Kidney epithelial cell (primary cell): ENCODE measurements at regions not wholly inside any gene's neighbourhood (a gene's known extent, or its start where the extent isn't known, plus 50 kb on each side); places are given as distances from the start of the nearest gene placed in this dataset.

Experiments used
- DNase-seq: peaks from one replicate; pipeline ENCODE4 v3.0.0-alpha.2; 2010; ENCODE audit warnings: low read depth
- H3K27me3 ChIP-seq: 2 replicates; pipeline ENCODE4 v1.6.0; 2011; ENCODE audit warnings: low read length; ENCODE audit not compliant: control insufficient read depth, insufficient read depth
- H3K36me3 ChIP-seq: 2 replicates; pipeline ENCODE4 v1.5.1; 2011; ENCODE audit warnings: low read length; ENCODE audit not compliant: control insufficient read depth, insufficient read depth
- H3K4me3 ChIP-seq: 2 replicates; pipeline ENCODE4 v1.5.1; 2011; ENCODE audit warnings: low read depth, mild to moderate bottlenecking, control low read depth, low read length
- TF ChIP-seq, protein P1 (sequence below): IDR thresholded peaks from 2 replicates; pipeline ENCODE4 v1.5.1; 2011; ENCODE audit warnings: mild to moderate bottlenecking, moderate library complexity, low read length, control low read depth, inconsistent platforms; ENCODE audit not compliant: insufficient read depth, poor library complexity, severe bottlenecking

DNA sequence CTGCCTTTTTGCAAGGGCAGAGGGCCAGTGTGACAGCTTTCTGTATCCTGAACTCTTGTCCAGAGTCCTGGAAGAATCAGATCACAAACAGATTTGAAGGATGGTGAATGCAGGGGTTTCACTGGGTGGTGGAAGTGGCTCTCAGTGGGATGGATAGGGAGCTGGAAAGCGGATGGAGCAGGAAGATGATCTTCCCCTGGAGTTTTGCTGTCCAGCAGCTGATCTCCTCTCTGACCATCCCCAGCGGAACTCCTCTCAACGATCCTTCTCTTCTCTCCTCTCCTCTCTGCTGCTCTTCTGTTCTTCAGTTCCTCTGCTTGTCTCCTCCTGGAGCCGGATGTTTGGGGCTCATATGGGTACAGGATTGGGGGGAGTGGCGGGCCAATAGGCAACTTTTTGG is 108.3 kb upstream of the HMHB1 start:
- TF ChIP-seq, protein P1, sequence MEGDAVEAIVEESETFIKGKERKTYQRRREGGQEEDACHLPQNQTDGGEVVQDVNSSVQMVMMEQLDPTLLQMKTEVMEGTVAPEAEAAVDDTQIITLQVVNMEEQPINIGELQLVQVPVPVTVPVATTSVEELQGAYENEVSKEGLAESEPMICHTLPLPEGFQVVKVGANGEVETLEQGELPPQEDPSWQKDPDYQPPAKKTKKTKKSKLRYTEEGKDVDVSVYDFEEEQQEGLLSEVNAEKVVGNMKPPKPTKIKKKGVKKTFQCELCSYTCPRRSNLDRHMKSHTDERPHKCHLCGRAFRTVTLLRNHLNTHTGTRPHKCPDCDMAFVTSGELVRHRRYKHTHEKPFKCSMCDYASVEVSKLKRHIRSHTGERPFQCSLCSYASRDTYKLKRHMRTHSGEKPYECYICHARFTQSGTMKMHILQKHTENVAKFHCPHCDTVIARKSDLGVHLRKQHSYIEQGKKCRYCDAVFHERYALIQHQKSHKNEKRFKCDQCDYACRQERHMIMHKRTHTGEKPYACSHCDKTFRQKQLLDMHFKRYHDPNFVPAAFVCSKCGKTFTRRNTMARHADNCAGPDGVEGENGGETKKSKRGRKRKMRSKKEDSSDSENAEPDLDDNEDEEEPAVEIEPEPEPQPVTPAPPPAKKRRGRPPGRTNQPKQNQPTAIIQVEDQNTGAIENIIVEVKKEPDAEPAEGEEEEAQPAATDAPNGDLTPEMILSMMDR: no peak
- H3K36me3 ChIP-seq: no peaks in the 10 kb centered on the region
- no peak for DNase-seq
- H3K4me3 ChIP-seq: no peak overlapping the region
- H3K27me3 ChIP-seq: no peaks in the 10 kb centered on the region

DNA sequence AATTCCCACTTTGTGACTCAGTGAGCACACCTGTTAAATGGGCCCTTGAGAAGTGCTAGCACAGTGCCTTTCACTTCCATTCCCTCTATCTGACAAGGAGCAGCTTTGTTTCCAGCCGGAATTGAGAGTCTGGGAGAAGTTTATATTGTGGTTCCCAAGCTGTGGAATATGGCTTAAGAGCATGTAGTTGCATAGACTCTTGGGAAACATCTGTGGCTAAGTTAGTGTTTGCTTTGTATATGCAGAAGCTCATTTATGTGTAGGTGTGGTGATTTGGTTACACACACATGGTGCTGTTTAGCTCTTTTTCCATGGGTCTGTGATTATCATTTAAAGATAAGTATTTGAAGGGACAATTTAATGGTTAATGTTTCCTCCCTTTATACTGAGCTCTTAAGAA is 110.5 kb upstream of the HMHB1 start:
- DNase-seq: no peak
- H3K27me3 ChIP-seq: no peaks in the 10 kb centered on the region
- no peak overlapping the region for H3K4me3 ChIP-seq
- no peaks in the 10 kb centered on the region for H3K36me3 ChIP-seq
- TF ChIP-seq, protein P1: no peak

DNA sequence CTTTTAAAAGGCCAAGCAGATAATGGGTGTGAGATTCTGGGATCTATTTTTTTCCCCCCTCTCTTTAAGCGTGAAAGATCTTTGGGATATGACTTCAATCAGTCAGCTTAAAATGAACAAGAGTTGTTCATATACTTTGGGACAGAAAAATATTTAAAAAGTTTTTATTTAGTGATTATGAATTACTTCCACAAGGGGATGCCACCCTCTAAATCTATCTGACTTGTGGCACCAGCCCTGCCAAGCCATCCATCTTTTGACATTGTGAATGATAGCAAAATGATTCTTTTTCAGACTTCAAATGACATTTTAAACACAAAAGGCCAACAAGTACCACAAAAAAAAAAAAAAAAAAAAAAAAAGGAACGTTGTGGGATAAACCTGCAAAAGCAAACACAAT is 111.0 kb upstream of the HMHB1 start:
- DNase-seq: no peak
- no peaks in the 10 kb centered on the region for H3K36me3 ChIP-seq
- TF ChIP-seq, protein P1: no peak
- H3K27me3 ChIP-seq: no peaks in the 10 kb centered on the region
- no peak overlapping the region for H3K4me3 ChIP-seq

DNA sequence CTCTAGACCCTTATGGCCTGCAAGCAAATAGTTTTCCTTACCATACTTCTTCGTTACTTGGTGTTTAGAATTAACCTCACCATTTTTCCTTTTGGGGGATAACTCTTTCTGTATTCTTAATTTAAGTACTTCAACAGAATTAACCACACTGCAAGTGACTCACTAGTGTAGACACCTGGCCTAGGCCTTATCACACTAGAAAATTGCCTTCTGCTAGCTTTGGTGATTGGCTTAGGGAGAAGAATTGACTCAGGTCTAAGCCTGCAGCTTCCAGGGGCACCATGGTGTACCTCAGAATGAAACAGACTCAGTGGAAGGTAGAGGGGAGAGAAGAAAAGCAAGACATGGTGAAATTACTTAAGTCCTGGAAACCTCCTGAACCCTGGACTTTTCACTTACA is 112.8 kb upstream of the HMHB1 start:
- no peak overlapping the region for H3K4me3 ChIP-seq
- TF ChIP-seq, protein P1: no peak
- no peak for DNase-seq
- H3K27me3 ChIP-seq: no peaks in the 10 kb centered on the region
- H3K36me3 ChIP-seq: no peaks in the 10 kb centered on the region

DNA sequence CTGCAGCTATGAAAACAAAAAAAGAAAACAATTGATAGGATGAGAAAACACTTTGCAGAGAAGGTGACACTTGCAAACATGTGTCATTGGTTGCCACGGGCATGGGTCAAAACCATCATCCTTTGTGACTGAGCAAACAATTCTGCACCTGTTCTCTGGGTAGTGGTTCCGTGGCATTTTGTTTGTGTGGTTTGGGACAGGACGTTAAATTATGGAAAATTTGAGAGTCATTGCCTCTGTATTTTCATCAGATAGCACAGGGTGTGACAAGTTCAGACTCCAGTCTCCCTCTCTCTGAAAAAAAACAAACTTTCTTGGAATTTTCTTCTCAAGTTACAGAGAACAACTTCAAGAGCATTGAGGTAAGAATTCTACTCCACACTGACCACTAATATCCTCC is 113.4 kb upstream of the HMHB1 start:
- no peaks in the 10 kb centered on the region for H3K36me3 ChIP-seq
- no peak for DNase-seq
- TF ChIP-seq, protein P1: no peak
- H3K27me3 ChIP-seq: no peaks in the 10 kb centered on the region
- H3K4me3 ChIP-seq: no peak overlapping the region

DNA sequence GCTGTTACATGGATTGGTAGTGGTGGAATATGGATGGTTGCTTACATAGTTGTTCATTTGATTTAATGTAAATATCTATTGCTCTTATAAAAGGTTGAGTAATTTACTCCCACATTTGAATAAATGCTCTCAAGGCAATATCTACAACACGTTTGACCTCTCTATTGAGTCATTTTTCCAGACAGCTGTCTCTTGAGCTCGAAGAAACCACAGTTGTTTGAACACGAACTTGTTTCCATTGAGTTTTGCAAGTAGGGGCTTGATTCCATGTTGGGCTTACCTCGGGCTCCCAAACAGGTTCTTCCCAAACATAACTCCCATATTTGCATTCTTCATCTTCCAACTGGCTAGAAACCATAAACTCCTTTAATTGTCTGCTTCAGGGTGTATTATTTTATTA is 115.0 kb upstream of the HMHB1 start:
- TF ChIP-seq, protein P1: no peak
- H3K36me3 ChIP-seq: no peaks in the 10 kb centered on the region
- H3K4me3 ChIP-seq: no peak overlapping the region
- no peaks in the 10 kb centered on the region for H3K27me3 ChIP-seq
- no peak for DNase-seq
